Cardiac fibroblast (primary cell): ENCODE measurements at regions not wholly inside any gene's neighbourhood (a gene's known extent, or its start where the extent isn't known, plus 50 kb on each side); places are given as distances from the start of the nearest gene placed in this dataset.
A peak's percentile ranks its signal among the peaks of the same experiment; 100 is the strongest.

Source experiments
- DNase-seq, 2 donors: peaks; one replicate each; pipeline versions ENCODE4 v3.0.0 to v3.0.0-alpha.2; 2010; ENCODE audit warnings: low read depth in 2 of 2
- H3K4me3 ChIP-seq, 2 donors: replicated peaks in 1 of 2; 1 replicate in 1 of 2; 2 replicates in 1 of 2; pipeline ENCODE4 v1.5.1; 2011; ENCODE audit warnings: low read depth in 2 of 2, low read length in 2 of 2, mild to moderate bottlenecking in 2 of 2, moderate library complexity in 1 of 2
- TF ChIP-seq, protein P1 (sequence below): IDR thresholded peaks from one replicate; pipeline ENCODE4 v1.5.1; 2011; ENCODE audit warnings: low read depth, mild to moderate bottlenecking, low read length, inconsistent platforms

DNA sequence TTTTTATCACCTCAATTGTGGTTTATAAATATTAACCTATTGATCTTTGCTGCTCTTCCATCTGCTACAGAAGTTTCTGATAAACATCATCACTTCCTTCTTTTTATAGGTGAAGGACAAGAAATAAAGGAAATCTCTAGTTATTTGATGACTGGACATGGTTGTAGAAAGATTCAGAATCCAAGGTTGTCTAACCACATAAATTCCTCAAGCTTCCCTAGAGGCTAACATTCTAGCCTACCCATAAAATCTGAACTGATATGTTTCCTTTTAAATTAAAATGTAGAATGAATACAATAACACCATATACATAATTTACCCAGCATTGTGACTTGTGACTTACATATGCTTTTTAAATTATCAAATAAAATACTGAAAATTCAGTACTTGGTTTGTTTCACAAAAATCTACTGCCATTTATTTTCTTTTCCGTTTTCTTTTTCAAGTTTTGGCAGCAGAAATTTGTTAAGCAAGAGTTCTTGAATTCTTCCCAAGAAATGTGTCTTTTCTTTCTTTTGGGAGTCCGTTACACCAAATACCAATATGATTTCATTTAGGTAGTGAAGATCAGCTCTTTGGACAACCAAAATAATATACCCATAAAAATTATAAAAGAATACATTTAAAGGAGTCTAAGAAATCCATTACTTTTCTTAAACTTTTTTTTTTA, 513.2 kb upstream of the ADGRL2 start:
- no peak overlapping the region for H3K4me3 ChIP-seq
- TF ChIP-seq, protein P1, sequence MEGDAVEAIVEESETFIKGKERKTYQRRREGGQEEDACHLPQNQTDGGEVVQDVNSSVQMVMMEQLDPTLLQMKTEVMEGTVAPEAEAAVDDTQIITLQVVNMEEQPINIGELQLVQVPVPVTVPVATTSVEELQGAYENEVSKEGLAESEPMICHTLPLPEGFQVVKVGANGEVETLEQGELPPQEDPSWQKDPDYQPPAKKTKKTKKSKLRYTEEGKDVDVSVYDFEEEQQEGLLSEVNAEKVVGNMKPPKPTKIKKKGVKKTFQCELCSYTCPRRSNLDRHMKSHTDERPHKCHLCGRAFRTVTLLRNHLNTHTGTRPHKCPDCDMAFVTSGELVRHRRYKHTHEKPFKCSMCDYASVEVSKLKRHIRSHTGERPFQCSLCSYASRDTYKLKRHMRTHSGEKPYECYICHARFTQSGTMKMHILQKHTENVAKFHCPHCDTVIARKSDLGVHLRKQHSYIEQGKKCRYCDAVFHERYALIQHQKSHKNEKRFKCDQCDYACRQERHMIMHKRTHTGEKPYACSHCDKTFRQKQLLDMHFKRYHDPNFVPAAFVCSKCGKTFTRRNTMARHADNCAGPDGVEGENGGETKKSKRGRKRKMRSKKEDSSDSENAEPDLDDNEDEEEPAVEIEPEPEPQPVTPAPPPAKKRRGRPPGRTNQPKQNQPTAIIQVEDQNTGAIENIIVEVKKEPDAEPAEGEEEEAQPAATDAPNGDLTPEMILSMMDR, result no peak
- peak; percentile 21 to 41 for DNase-seq

DNA sequence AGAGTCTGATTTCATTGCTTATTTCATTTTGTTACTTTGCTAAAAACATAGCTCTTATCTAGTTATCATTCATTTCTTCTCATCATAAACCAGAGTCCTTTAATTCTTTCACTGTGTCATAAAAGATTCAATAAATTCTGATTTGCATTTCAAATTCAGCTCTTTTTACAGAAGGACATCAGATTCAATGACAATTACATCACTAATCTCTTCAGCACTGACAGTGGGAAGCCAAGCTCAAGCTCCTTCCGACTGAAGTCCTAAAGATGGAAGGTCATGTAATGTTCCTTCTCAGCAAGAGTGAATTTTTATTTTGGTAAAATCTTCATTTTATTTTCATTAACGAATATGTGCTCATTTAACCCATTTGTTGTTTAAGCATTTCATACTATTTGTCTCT, 530.7 kb upstream of the ADGRL2 start:
- TF ChIP-seq, protein P1, result no peak
- DNase-seq, result no peak
- no peak overlapping the region for H3K4me3 ChIP-seq

DNA sequence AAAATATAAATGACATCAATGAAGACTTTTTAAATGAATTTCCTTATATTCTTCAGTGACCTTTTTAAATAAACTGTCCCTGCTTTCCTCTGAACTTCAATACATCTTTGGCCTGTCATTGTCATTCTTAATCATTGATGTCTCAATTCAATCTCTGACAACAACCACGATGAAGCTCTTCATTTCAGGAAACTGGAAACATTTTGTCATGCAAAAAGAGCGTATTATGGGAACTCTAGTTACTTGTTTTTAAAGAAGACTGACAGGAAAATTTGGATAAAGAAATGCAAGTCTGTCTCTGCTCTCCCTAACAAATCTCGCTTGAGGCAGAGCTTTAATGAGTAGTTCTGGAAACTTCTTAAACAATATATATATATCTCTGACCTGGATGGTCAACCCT, 535.8 kb upstream of the ADGRL2 start:
- DNase-seq, result no peak
- H3K4me3 ChIP-seq, result no peak overlapping the region
- TF ChIP-seq, protein P1, result no peak

DNA sequence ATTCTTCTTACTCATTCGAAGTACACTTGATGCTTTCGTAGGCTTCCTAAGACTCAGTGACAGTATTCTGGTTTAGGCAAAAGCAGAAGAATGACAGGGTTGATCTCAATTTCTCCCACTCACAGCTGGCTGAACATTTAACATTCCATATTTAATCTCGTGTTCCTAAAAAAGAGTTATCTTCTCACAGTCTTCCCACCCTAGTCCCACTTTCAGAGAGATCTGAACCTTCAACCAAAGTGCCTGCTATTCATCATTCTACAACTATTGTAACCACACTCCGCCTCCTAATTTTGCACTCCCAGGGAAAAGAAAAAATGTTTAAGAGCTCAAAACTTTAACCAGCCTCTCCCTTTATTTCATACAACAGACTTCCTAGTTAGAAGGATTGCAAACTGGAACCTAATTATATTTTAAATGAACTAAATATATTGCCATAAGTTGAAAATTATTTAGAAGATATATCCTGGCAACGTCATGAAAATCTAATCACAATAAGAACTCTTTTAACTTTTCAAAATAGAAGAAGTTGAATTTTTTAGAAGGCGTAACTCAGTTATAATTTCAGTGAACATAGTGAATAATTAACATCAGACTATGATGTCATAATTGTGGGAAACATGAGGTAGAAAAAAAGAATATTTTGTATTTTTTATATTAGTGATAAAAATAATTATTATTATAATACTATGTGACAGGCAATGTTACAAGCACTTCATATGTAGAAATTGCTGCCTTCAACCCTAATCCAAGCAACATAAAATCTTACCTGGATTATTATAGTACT, 540.9 kb upstream of the ADGRL2 start:
- peak in 1 of 2 donors; percentile 12 for DNase-seq
- H3K4me3 ChIP-seq, result no peak overlapping the region
- TF ChIP-seq, protein P1, result no peak

DNA sequence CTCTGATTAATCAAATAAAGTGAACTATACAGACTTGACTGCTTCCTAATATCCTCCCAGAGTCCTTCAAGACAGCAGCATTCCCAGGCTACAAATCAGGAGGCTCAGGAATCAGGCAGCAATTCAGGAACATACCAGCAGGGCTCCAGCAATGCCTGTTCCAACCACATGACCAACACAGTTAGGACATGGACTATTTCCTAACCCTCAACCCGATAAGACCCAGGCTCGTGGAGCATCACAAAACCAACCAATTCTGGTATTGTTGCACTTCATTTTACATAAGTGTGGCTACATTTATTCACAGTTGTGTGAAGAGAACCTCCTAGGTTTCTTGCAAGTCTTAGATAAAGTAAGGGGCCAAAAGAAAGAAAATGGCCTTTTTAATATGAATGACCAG, 546.2 kb upstream of the ADGRL2 start:
- peak in 1 of 2 donors; percentile 10 for DNase-seq
- TF ChIP-seq, protein P1, result peak; percentile 36
- H3K4me3 ChIP-seq, result no peak overlapping the region

DNA sequence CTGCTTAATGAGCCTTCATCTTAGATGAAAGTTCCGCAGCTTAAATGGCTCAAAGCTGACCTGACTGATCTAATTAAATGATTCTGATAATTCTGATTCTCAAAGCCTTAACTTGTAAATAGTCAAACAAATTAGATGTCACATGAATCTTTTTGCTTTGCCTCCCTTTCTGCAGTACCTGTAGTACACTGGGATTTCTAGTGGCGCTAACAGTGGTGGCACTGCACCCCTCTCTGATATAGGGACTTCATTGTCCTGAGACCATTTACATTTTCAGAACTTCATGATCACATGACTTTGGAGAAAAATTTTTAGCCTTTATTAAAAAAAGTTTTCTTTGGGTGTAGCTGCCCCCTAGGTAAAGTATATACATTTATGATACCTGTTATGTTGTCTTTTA, 546.7 kb upstream of the ADGRL2 start:
- DNase-seq, result no peak
- H3K4me3 ChIP-seq, result no peak overlapping the region
- TF ChIP-seq, protein P1, result no peak
